DMS79 (cell line): ENCODE measurements at regions not wholly inside any gene's neighbourhood (a gene's known extent, or its start where the extent isn't known, plus 50 kb on each side); places are given as distances from the start of the nearest gene placed in this dataset.
"Not testable (repeated sequence)": the region's sequence is repeated elsewhere in the genome, so short reads cannot be mapped to it uniquely, and the experiment has no call there.

Experiments used
- DNase-seq: peaks from one replicate; lab custom pipeline; 2025; lab: John Stamatoyannopoulos, UW

DNA sequence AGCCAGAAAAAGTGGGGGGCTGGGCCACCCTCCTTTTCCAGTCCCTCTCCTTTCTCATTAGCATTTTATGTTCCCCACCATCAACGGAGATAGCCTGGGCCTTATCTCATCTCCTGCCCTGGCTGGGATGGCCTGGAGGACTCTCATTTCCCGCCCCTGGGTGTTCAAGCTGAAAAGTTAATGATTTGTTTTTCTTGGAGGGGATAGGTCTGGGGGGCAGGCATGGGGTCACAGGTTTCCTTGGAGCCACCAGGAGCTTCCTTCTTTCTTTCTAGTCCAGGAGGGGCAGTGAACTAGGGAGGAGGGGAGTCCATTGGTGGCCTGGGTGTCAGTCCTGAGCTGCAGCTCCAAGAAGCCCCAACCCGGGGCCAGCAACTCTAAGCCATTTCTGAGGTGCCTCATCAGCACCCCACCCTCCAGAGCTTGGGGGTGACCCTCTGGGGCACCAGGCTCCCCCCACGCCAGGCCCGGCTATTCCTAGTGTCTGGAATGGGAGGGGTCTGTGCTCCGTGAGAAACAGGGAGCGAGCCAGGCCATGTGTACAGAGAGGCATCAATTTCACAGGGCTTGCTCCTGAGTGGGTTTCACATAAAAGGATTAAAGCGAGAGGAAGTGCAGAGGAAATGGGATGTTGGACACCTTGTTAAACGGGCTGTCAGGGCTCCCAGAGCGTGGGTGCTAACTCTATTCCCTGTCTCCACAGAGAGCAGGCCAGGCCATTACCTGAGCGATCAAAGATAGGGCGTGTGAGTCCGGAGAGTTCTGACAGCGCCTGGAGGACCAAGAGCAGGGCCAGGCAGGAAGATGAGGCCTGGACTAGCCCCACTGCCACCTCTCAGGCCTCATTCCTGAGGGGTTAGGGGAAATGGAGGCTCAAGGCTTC is 90.6 kb upstream of the LHX1 start:
- DNase-seq, result no peak

DNA sequence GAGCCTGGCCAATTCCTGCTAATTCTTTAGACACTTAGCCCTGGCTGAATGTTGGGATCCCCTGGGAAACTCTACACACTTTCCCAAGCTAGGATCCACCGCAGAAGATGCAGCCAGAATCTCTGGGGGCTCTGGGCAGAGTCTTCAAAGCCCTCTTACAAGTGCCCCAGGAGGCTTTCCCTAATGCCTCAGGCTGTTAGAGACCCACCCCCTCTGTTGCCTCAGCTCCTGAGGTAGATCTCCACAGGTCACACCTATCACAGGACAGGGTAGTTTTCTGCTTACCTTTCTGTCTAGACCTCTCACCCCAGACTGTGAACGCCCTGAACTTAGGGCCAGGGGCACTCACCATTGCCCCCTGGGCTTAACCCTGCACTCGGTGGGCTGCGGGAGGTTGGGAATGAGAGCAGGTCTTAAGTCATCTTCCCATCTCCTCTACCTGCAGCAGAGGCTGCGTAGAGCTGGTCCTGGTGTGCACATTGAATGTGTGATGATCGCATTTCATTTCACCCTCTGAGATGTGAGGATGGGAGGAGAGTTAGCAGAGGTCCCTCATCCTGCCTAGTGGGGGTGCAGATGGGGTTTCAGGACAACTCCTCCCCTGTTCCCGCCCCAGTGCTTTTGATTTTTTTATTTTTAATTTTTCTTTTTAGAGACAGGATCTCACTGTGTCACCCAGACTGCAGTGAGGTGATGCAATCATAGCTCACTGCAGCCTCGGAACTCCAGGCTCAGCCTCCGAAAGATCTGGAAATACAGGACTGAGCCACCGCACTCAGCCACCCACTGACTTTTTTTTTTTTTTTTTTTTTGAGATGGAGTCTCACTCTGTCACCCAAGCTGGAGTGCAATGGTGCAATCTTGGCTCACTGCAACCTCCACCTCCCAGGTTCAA is 89.0 kb upstream of the LHX1 start:
- no peak for DNase-seq

DNA sequence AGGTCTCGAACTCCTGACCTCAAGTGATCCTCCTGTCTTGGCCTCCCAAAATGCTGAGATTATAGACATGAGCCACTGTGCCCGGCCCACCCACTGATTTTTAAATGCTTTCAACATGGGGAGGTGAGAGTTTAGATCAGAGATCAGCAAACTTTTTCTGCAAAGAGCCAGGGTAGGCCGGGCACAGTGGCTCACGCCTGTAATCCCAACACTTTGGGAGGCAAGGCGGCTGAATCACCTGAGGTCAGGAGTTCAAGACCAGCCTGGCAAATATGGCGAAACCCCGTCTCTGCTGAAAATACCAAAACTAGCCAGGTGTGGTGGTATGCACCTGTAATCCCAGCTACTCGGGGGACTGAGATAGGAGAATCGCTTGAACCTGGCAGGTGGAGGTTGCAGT is 88.3 kb upstream of the LHX1 start:
- DNase-seq, result not testable (repeated sequence)

DNA sequence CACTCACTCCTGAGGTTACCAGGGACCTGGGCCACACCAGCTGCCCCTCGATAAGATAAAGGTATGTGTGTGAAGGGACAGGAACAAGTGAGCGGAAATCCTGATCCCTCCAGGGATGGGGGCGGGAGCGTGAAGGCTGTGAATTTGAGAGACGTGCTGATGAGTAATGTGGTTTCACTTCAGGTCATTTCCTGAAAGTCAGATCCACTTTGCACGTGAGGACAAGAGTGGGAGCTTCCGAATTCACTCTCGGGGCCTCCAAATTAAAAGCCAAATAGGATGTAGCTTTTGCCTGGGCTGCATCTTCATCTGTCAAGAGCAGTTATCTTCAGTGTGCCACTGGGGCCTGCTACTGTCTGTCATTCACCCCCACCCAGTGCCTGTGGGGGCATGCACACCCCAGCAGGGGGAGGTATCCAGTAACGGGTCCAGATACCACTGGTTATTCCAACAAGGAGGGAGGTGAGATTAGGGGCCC is 87.4 kb upstream of the LHX1 start:
- no peak for DNase-seq

DNA sequence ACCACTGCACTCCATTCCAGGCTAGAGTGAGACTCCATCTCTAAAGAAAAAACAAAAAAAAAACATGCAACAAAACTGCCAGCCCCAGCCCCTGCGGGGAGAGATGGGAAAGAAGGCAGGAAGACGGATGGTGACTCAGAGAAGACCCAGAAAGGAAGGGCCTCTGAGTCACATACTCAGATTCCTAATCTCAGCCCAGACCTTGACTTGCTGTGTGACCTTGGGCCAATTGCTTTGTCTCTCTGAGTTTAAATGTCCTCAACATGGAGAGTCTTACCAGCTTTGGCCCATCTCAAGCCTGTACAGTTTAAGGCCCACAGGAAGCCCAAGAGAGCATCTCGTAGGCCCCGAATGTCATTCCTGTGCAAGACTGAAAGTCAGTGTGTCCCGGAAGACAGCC is 86.5 kb upstream of the LHX1 start:
- no peak for DNase-seq

DNA sequence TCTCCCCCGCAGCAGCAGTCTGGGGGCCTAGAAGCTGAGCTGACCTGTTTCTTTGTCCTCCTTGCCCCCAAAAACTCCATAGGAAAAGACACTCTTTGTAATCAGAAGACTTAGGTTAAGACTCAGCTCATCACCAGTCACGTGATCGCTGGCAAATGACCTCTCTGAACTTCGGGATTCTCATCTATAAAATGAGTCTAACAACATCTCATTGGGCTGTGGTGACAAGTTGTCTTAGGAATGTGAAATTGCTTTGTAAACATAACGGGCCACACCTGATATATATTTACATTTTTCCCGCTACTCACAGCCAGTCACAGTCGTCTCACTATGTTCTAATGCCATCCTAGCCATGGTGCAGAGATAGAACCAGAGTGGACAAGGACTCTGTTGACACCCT is 86.0 kb upstream of the LHX1 start:
- DNase-seq, result no peak

DNA sequence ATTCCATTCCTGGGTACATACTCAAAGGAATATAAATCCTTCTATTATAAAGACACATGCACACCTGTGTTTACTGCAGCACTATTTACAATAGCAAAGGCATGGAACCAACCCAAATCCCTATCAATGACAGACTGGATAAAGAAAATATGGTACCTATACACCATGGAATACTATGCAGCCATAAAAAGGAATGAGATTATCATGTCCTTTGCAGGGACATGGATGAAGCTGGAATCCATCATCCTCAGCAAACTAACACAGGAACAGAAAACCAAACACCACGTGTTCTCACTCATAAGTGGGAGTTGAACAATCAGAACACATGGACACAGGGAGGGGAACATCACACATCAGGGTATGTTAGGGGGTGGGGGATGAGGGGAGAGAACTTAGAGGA is 84.8 kb upstream of the LHX1 start:
- DNase-seq, result not testable (repeated sequence)

DNA sequence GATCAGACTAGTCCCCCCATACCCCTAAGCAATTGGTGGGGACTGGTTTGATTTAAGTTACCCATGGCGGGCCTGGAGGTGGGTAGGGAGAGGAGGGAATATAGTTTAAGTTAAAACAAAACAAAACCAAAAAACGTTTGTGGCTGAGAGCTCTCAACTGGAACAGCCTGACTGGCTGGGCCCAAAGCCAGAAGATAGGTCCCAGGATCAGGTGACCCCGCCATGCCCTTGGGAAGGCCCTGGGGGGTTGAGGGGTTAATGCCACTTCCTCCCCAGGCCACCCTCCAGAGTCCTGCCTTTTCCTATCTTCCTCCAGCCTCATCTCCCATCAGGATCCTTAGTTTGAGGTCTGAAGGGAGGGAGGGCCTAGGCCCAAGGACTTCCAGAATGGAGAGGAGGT is 82.3 kb upstream of the LHX1 start:
- DNase-seq, result no peak

DNA sequence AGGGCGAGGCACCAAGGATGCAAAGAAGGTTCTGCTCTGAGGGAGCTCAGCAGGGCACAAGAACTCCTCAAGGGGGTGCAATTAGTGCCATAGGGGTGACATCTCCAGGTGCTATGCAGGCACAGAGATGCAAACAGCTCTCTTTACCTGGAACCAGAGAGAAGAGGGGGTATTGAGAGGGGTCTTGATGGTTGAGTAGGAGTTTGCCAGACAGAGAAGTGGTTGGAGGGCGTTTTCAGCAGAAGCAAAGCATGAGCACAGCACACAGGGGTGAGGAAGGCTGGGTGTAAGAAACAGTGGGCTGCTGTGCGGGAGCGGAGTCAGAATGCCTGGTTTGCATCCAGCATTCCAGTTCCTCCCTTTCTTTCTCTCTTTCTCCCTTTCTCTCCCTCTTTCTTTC is 81.8 kb upstream of the LHX1 start:
- no peak for DNase-seq

DNA sequence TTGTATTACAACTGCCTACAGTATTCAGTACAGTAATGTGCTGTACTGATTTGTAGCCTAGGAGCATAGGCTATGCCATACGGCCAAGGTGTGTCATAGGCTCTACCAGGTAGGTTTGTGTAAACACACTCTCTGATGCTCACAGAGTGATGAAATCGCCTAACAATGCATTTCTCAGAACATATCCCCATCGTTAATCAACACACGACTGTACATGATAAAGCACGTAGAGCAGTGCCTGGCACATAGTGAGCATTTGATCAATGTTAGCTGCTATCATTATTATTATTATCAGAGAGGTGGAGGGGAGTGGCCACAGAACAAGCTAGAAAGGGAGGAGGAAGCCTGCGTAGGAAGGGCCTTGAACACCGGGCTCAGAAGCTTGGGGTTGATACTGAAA is 81.1 kb upstream of the LHX1 start:
- no peak for DNase-seq

DNA sequence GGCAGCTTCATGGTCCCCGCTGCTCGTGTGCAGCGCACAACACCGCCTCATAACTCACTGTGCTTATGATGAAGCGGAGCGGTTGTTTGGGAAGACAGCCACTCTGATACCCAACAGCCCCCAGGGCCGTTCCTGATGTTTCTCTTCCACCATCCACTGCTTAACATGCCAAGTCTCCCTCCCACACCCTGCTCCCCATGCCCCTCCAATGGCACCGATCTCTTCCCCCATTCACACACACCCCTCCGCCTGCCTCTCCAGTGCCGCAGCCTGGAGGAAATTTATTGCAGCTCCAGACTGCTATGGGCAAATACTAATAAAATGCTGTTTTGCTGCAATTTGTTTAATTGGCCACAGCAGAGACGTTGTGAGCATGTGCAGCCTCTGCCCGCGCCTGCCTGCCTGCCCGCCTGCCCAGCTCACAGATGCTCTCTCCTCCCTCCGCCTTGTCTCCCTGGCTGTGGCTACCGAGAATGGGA is 80.3 kb upstream of the LHX1 start:
- no peak for DNase-seq

DNA sequence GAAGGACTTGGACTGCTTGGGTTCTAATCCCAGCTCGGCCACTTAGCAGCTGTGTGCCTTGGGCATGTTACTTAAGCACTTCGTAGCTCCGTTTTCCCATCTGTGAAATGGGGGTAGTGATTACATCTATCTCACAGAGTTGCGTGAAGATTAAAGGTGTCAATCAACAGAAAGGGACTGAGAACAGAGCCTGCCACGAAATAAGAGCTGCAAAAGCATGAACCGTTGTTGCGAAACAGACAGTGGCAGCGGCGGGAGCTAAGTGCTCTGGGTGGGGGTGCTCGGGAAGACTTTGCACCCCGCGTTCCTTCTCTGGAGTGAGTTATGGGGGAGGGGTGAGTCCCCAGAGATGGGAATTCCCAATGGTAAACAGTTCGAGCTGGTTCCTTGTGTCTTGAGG is 79.6 kb upstream of the LHX1 start:
- DNase-seq, result no peak

DNA sequence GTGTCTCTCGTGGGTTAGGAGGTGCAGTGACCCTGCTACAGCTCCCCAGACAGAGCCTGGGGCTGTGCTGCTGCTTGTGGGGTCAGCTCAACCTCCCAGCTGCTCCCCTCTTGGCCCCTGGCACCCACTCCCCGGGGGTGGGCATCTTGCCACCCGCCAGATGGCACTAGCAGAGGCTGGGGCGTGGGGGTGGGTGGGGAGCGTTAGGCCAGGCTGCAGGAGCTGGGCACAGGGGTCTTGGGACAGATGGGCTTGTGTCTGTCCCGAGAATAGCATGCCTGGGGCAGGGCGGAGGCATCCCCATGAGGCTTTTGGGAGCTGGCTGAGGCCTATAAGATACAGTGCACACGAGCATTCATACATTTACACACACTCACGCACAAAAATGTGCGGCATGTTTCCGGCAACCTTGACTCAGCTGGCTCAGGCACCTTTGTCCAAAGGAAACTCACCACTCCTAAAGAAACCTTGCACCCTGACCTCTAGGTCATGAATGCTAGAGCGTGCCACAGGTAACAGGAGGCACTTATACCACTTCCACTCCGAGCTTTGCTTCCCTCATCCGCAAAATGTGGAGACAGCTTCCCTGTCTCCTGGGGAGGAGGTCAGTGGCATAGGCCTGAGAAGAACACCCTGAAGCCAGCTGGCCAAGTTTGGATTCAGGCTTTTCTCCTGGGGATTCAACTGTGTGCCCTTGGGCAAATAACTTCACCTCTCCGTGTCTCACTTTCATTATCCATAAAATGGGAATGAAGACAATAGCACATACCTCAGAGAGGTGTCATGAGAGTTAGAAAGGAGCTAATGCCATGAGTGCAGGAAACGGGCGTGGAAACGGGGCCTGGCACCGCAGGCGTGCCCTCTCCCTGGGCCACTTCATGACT is 78.9 kb upstream of the LHX1 start:
- DNase-seq, result no peak

DNA sequence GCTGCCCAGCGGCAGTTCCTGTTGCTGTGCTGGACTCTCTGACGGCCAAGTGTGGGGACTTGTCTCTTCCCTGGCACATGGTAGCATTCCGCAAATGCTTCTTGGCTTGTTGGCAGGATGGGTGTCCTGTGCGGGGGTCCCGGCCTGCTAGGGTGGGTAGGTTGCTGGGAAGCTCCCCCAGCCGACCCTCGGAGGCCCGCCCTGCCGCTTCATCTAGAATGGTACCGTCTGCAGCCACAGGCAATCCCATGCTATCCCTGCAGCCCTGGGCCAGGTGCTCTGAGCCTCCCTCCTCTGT is 78.3 kb upstream of the LHX1 start:
- DNase-seq, result no peak

DNA sequence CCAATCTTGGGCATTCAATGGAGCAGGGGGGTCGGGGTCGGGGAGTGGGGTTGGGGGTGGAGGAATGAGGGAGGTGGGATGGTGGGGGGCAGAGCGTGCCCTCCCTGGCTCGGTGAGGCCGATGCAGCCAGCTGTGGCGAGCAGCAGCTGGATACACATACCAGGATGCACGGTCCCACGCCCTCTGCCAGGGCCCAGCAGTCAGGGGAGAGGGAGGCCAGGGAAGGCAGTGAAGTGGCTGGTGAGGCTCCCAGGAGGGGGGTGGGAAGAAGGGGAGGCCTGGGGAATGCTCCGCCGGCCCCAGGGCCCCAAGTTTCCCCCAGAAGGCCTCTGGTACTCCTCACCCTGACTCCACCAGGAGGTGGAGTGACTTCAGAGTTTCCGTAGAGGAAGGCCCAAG is 77.6 kb upstream of the LHX1 start:
- DNase-seq, result no peak

DNA sequence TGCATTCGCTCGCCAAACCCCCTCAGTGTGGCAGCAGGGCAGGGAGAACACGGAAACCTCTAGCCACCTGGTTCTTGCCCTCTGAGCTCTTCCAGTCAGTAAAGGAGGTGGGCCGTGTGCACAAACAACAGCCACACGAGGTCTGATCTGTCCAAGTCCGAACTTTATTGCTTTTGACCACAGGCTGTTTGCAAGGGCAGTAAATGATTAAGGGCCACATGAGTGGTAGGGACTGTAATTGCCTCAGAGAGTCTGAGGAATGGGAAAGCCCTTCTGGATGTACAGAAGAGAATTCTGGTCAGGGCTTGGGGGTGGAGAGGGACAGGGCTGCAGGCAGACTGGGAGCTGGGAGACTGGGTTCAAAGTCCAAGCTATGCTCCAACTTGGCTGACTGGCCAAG is 75.7 kb upstream of the LHX1 start:
- no peak for DNase-seq

DNA sequence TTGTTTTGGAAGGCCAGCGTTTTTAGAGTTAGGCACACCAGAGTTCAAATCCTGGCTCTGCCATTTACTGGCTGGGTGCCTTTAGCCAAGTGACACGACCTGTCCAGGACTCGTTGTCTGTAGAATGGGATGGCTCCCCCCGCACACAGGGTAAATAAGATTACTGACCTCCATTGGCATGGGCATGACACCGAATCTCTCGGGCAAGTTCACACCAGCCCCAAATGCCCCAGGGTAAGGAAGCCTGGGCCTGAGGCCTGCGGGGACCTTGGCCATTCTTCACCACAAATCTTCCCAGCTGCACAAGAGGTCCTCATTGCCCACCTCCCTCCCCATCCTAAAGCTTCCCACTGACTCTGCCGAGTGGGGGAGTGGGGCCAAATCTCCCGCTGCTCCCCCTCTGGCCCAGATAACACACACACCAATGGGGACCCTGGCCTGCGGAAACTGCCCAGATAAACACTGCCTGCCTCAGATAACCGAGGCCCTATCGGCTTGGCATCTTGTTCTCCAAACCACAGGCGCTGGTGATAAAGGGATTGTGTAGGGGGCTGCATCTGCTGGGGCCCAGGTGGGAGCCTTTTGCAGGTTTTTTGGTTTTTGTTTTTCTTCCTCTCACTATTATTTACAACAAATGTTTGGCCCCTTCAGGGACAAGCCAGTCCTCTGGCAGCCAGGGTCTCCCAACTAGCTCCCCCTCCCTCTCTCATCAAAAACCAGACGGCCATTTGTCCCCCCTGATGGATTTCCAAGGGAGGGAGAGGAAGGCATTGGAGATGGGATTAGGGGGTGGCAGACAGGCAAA is 75.0 kb upstream of the LHX1 start:
- no peak for DNase-seq

DNA sequence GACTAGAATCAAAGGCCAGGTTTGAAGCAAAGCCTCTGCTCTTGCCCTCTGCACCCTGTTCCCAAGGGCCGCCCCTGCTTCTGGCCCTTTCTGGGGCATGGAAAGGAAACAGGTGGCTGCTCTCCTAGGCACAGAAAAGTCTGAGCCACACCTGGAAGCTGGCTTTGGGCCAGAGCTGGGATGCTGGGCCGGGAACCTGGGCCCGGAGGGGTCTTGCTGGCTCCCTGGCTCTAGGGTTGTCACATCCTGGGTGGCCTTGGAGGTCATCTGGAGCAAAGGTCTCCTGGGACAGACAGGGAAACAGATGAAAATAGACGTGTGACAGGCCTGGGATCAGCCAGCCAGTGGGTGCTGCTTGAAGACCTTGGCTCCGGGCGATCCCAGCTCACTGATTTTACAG is 74.1 kb upstream of the LHX1 start:
- DNase-seq, result no peak

DNA sequence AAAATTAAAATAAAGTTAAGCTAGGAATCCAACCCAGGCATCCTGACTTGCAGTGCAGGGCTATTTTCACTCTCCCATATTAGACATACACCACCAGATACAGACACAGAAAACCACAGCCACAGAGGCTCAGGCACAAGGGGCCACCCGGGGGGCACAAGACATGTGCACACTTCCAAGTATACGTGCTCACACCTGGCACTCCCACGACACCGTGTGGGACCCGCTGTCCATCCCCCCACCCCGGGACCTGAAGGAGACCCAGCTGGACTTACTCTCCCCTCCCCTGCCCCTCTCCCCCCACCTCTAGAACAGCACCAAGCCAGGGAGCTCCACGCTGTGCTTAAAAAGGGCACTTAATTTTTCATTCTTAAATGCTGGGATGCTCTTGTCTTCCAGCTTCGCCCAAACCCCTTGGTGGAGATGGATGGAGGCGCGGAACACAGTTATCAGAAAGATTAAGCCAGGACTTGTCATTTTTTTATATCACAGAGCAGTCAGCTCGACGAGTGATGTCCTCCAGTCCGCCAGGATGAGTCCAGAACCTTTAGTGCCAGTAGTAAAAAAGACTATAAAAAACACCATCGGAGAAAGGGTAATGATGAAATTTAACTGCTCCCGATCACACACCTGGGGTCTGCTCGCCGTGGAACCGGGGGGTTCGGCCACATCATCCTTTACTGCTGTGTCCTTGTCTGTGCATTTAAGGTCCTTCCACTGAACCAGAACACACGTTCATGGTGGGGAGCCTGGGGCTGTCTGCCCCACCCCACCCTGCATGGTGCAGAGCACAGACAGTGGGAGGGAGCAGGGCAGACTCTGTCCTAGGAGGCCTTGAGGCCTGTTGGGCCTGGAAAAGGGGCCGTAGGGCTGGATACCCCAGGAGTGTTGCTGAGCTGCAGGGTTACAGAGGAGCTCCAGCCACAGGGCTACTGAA is 73.3 kb upstream of the LHX1 start:
- no peak for DNase-seq

DNA sequence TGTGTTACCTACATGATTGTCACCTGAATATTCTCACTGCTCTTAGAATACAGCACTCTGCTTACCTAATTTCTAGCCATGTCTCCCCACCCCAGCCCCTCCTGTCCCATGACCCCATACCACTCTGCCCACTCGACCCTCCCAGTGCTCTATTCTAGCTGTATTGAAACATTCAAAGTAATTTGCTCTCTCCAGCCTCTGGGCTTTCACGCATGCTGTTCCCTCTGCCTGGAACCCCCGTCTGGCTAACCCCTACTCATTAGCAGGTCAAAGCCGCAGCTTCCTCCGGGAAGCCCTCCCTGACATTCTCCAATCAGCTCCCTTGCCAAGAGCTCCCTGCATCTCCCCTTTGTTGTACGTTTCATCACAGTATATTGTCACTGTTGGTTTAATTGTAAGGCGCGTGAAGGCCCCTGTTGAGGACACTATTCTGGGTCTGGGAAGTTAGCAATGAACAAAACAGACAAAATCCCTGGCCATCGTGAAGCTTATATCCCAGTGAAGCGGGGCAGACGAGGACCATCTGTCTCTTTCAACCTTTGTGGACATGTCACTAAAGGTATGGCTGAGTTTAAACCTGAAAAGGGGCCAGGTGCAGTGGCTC is 72.3 kb upstream of the LHX1 start:
- DNase-seq, result no peak
